ENCODE measurements at regions not wholly inside any gene's neighbourhood (a gene's known extent, or its start where the extent isn't known, plus 50 kb on each side); places are given as distances from the start of the nearest gene placed in this dataset.

DNA sequence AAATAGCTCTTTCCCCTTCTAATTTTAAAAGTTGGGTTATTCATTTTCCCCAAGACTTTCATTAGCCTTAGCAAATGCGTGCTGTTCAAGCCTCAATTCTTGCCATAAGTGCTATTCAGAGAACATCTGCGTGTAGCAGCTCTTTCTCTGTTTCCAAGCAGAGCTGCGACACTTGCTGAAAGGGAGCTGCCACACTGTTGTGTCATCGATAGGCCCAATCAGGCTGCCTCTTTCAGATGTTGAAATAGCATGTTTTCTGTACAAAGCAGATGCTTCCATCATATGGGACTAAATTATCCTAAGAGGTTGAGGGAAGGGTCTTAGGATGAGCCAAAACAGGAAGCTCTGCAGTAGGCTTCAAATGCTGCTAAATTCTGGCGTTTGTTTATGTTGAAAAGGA lies 220.9 kb upstream of the CDC14C start:
- H3K9me3 ChIP-seq, result no peaks in the 10 kb centered on the region
- no peak overlapping the region for H3K27ac ChIP-seq
- ATAC-seq, result no peak
- no peaks in the 10 kb centered on the region for H3K36me3 ChIP-seq
- DNase-seq, result no peak
- no peaks in the 10 kb centered on the region for H3K27me3 ChIP-seq (ENCODE audit: low read depth)
- TF ChIP-seq, protein P1, sequence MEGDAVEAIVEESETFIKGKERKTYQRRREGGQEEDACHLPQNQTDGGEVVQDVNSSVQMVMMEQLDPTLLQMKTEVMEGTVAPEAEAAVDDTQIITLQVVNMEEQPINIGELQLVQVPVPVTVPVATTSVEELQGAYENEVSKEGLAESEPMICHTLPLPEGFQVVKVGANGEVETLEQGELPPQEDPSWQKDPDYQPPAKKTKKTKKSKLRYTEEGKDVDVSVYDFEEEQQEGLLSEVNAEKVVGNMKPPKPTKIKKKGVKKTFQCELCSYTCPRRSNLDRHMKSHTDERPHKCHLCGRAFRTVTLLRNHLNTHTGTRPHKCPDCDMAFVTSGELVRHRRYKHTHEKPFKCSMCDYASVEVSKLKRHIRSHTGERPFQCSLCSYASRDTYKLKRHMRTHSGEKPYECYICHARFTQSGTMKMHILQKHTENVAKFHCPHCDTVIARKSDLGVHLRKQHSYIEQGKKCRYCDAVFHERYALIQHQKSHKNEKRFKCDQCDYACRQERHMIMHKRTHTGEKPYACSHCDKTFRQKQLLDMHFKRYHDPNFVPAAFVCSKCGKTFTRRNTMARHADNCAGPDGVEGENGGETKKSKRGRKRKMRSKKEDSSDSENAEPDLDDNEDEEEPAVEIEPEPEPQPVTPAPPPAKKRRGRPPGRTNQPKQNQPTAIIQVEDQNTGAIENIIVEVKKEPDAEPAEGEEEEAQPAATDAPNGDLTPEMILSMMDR (IDR thresholded peaks at IDR 0.05), result no peak
- H3K4me1 ChIP-seq, result no peaks in the 10 kb centered on the region
- no peak overlapping the region for H3K4me3 ChIP-seq
- intact Hi-C loops (cut with DNase I), result no loop called here

DNA sequence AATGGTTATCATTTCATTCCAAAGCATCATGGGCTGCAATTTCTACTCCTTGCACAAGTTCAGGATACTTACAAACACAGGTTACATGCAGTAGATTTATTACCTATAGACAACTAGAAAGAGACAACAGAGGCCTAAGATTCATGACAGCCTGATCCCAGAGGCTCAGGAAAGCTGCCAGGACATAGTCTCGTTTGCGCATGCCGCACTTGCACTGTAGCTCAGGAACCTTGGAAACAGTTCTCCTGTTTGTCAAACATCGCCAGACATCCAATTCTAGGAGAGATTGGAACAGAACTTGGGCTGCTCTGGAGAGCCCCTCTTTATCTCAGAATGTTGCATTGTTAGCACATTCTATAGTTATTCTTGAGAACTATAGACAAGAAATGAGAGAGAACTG lies 216.2 kb upstream of the CDC14C start:
- ATAC-seq (no peak), DNase-seq (no peak)
- Histone ChIP-seq H3K27ac (no peak overlapping the region), H3K4me1 (no peaks in the 10 kb centered on the region), H3K9me3 (no peaks in the 10 kb centered on the region), H3K4me3 (no peak overlapping the region), H3K36me3 (no peaks in the 10 kb centered on the region), H3K27me3 (ENCODE audit: low read depth) (no peaks in the 10 kb centered on the region)
- intact Hi-C loops (cut with DNase I), result no loop called here
- TF ChIP-seq, protein P1 (IDR thresholded peaks at IDR 0.05), result no peak

DNA sequence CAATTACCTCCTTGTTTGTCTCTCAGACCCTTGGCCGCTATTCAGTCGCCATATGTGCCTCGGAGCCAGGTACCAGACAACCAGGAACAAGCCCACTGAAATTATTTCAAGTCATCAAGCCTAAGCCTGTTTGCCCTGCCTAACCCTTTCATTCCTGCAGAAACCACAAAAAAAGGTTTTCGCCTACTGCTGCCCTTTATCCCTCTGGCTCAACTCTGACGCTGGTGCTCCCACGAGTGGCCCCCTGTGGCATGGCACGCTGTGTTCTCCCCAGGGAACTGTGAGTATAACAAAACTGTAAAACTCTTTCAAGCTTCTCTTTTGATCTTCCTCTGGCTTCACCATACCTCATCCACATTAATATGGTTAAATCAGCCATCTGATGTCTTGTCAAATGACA lies 215.7 kb upstream of the CDC14C start:
- TF ChIP-seq, protein P1 (IDR thresholded peaks at IDR 0.05), result no peak
- DNase-seq (no peak), ATAC-seq (no peak)
- Histone ChIP-seq H3K27me3 (ENCODE audit: low read depth) (no peaks in the 10 kb centered on the region), H3K4me1 (no peaks in the 10 kb centered on the region), H3K27ac (no peak overlapping the region), H3K36me3 (no peaks in the 10 kb centered on the region), H3K9me3 (no peaks in the 10 kb centered on the region), H3K4me3 (no peak overlapping the region)
- intact Hi-C loops (cut with DNase I), result no loop called here

DNA sequence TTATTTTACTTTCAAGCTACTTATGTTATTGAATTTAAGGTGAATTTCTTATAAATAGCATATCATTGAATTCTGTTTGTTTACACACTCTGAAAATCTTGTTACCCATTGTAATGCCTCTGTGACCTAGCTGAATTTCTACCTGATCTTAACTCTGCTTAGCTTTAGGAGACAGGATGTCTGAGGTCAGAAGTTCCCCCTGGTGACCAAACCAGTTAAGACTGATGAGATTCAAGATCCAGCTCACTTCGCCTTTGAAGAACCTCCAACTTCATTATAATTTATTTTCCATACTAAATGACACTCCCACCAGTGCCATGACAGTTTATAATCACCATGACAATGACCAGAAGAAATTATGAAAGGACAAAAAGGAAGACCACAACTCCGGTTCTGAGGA lies 213.4 kb upstream of the CDC14C start:
- DNase-seq (no peak), ATAC-seq (no peak)
- no peaks in the 10 kb centered on the region for H3K9me3 ChIP-seq
- no peak overlapping the region for H3K27ac ChIP-seq
- H3K36me3 ChIP-seq, result no peaks in the 10 kb centered on the region
- H3K4me3 ChIP-seq, result no peak overlapping the region
- TF ChIP-seq, protein P1 (IDR thresholded peaks at IDR 0.05), result no peak
- intact Hi-C loops (cut with DNase I), result no loop called here
- H3K27me3 ChIP-seq (ENCODE audit: low read depth), result no peaks in the 10 kb centered on the region
- no peaks in the 10 kb centered on the region for H3K4me1 ChIP-seq

DNA sequence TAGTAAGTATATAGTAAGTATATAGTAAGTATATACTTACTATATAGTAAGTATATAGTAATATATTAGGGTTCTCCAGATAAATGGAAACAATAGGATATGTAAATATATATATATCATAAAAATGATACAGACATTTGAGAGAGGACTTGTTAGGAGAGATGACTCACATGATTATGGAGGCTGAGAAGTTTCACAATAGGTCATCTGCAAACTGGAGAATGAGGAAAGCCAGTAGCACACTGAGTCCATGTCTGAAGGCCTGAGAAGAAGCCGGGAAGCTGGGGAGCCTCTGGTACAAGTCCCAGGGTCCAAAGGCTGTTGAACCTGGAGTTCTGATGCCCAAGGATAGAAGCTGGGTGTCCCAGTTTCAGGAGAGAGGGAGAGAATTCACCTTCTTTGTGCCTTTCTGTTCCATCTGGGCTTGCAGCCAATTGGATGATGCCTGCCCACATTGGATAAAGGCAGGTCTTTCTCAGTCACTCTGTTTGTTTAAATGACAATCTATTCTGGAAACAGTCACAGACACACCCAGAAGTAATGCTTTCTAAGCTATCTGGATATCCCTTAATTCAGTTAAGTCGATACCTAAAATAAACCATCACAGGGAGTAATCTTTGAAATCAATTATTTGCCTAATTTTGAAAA lies 205.5 kb upstream of the CDC14C start:
- Histone ChIP-seq H3K4me1 (no peaks in the 10 kb centered on the region), H3K9me3 (no peaks in the 10 kb centered on the region), H3K27ac (no peak overlapping the region), H3K4me3 (no peak overlapping the region), H3K27me3 (ENCODE audit: low read depth) (no peaks in the 10 kb centered on the region), H3K36me3 (no peaks in the 10 kb centered on the region)
- TF ChIP-seq, protein P1 (IDR thresholded peaks at IDR 0.05), result no peak
- DNase-seq (no peak), ATAC-seq (no peak)
- intact Hi-C loops (cut with DNase I), result no loop called here

Measured in lower lobe of right lung (tissue), 2 donors.